ENCODE measurements at regions not wholly inside any gene's neighbourhood (a gene's known extent, or its start where the extent isn't known, plus 50 kb on each side); places are given as distances from the start of the nearest gene placed in this dataset.

DNA sequence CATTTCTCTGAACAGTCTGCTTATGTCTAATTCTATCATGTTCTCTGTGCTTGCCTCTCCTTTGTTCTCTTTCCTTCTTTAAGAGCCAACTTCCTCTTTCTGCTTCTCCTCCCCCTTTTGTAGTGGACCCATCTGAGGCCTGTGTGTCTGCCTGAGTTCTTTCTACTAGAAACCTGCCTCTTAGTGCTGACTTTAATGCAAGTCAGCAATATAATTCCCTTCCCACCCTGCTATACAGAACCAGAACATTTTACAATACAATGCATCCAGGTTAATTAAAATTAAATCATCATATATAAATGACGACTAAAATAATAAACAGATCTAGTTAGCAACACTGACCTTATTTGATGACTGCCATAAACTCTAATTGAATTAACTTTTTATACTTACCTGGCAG is 82.6 kb upstream of the GAS1 start:
- Histone ChIP-seq H3K36me3 (ENCODE audit: control insufficient read depth in 4 of 4, insufficient read depth in 4 of 4, low read length in 4 of 4) (no peaks in the 10 kb centered on the region), H3K4me1 (ENCODE audit: control insufficient read depth in 5 of 5, insufficient read depth in 5 of 5, low read length in 5 of 5) (peaks cover 0 to 17% (median 0%) of the 10 kb centered on the region in 5 donors), H3K4me3 (no peak overlapping the region), H3K9me3 (ENCODE audit: control insufficient read depth in 4 of 4, insufficient read depth in 3 of 4, low read length in 3 of 4) (no peaks in the 10 kb centered on the region), H3K27ac (ENCODE audit: low read depth in 1 of 2, low read length in 1 of 2) (no peak overlapping the region), H3K9ac (ENCODE audit: insufficient read depth in 1 of 2, low read length in 2 of 2) (no peak overlapping the region), H3K27me3 (ENCODE audit: control insufficient read depth in 3 of 3, insufficient read depth in 3 of 3, low read length in 2 of 3) (no peaks in the 10 kb centered on the region)
- ATAC-seq (ENCODE audit: insufficient read depth, low FRiP score), result no peak
- no peak for DNase-seq
- TF ChIP-seq, protein P1, sequence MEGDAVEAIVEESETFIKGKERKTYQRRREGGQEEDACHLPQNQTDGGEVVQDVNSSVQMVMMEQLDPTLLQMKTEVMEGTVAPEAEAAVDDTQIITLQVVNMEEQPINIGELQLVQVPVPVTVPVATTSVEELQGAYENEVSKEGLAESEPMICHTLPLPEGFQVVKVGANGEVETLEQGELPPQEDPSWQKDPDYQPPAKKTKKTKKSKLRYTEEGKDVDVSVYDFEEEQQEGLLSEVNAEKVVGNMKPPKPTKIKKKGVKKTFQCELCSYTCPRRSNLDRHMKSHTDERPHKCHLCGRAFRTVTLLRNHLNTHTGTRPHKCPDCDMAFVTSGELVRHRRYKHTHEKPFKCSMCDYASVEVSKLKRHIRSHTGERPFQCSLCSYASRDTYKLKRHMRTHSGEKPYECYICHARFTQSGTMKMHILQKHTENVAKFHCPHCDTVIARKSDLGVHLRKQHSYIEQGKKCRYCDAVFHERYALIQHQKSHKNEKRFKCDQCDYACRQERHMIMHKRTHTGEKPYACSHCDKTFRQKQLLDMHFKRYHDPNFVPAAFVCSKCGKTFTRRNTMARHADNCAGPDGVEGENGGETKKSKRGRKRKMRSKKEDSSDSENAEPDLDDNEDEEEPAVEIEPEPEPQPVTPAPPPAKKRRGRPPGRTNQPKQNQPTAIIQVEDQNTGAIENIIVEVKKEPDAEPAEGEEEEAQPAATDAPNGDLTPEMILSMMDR (IDR thresholded peaks at IDR 0.05; ENCODE audit: control extremely low read depth, extremely low read depth), result no peak
- WGBS, 2 donors, result 84 to 88% methylated on average over 1 of the region's 1 CpG

DNA sequence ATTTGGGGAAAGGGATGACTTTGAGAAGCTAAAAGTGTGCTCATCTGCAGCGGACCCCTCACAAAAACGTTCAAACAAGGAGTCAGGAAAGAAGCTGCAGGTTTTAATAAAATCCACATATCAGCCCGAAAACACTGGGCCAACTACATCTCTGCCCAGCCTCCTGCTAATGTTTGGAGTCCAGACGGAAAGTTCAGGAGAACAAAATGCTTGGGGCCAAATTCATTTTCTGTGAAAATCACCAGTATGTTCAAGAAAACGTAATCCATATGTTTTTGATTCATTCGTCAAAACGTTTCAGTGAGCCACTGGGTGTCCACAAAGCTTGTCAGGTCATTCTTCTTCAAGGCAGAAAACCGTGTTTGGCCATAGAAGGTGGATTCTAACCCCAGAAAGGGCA is 87.5 kb upstream of the GAS1 start:
- no peaks in the 10 kb centered on the region for H3K27me3 ChIP-seq (ENCODE audit: control insufficient read depth in 3 of 3, insufficient read depth in 3 of 3, low read length in 2 of 3)
- no peak overlapping the region for H3K27ac ChIP-seq (ENCODE audit: low read depth in 1 of 2, low read length in 1 of 2)

DNA sequence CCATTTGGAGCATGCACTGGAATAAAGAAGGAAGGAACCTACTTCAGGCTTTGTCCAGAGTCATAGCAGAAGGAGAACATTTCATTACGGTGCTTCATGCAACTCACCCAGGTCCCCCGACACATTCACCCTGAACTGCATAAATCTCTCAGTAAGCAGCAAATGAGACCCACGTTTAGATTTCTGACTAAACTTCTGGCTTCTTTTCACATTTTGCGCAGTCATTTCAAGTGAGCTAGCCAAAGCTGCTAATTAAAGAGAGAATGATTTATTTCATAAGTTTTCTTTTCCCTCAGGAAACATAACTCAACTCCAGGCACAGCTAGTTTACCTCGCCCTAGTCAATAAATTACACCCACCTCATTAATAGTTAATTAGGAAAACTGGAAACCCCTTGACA is 88.6 kb upstream of the GAS1 start:
- ATAC-seq (ENCODE audit: insufficient read depth, low FRiP score), result no peak
- H3K27ac ChIP-seq (ENCODE audit: low read depth in 1 of 2, low read length in 1 of 2), result no peak overlapping the region

More for the DNA sequence above, 87.5 kb upstream of the GAS1 start:
- ATAC-seq (ENCODE audit: insufficient read depth, low FRiP score), result no peak
- H3K36me3 ChIP-seq (ENCODE audit: control insufficient read depth in 4 of 4, insufficient read depth in 4 of 4, low read length in 4 of 4), result no peaks in the 10 kb centered on the region
- H3K9ac ChIP-seq (ENCODE audit: insufficient read depth in 1 of 2, low read length in 2 of 2), result no peak overlapping the region
- peaks cover 0 to 28% (median 0%) of the 10 kb centered on the region in 5 donors for H3K4me1 ChIP-seq (ENCODE audit: control insufficient read depth in 5 of 5, insufficient read depth in 5 of 5, low read length in 5 of 5)
- no peak overlapping the region for H3K4me3 ChIP-seq
- H3K9me3 ChIP-seq (ENCODE audit: control insufficient read depth in 4 of 4, insufficient read depth in 3 of 4, low read length in 3 of 4), result no peaks in the 10 kb centered on the region
- DNase-seq, result peak in 2 of 3 donors; percentile 25 to 32
- TF ChIP-seq, protein P1 (IDR thresholded peaks at IDR 0.05; ENCODE audit: control extremely low read depth, extremely low read depth), result no peak
- WGBS, 2 donors, result 78 to 81% methylated on average over 8 of the region's 8 CpGs

More for the DNA sequence above, 88.6 kb upstream of the GAS1 start:
- peak in 2 of 3 donors; percentile 43 to 50 for DNase-seq
- Histone ChIP-seq H3K27me3 (ENCODE audit: control insufficient read depth in 3 of 3, insufficient read depth in 3 of 3, low read length in 2 of 3) (no peaks in the 10 kb centered on the region), H3K4me3 (no peak overlapping the region), H3K9me3 (ENCODE audit: control insufficient read depth in 4 of 4, insufficient read depth in 3 of 4, low read length in 3 of 4) (no peaks in the 10 kb centered on the region), H3K9ac (ENCODE audit: insufficient read depth in 1 of 2, low read length in 2 of 2) (no peak overlapping the region), H3K4me1 (ENCODE audit: control insufficient read depth in 5 of 5, insufficient read depth in 5 of 5, low read length in 5 of 5) (peaks cover 0 to 28% (median 0%) of the 10 kb centered on the region in 5 donors), H3K36me3 (ENCODE audit: control insufficient read depth in 4 of 4, insufficient read depth in 4 of 4, low read length in 4 of 4) (no peaks in the 10 kb centered on the region)
- TF ChIP-seq, protein P1 (IDR thresholded peaks at IDR 0.05; ENCODE audit: control extremely low read depth, extremely low read depth), result no peak
- 69 to 71% methylated on average over 5 of the region's 5 CpGs for WGBS, 2 donors

Measured in lung (tissue), 11 donors.